SW 1271 (cell line): ENCODE measurements at regions not wholly inside any gene's neighbourhood (a gene's known extent, or its start where the extent isn't known, plus 50 kb on each side); places are given as distances from the start of the nearest gene placed in this dataset.
"Not testable (repeated sequence)": the region's sequence is repeated elsewhere in the genome, so short reads cannot be mapped to it uniquely, and the experiment has no call there.

Experiments
- DNase-seq, 2 experiments: peaks; one replicate each; lab custom pipeline; 2025; lab: John Stamatoyannopoulos, UW

- DNase-seq = no peak
Observed at GRCh38 chr4:79743014-79743413, 330.0 kb downstream of the ANTXR2 start.

- DNase-seq = no peak
Observed at GRCh38 chr4:79739912-79740311, 331.9 kb upstream of the GK2 start.

GRCh38 chr4:79723507-79723906 is 315.5 kb upstream of the GK2 start:
- DNase-seq = no peak

GRCh38 chr4:79700356-79700755 is 292.3 kb upstream of the GK2 start:
- DNase-seq = no peak

GRCh38 chr4:79697444-79697843 is 289.4 kb upstream of the GK2 start:
- DNase-seq = no peak

GRCh38 chr4:79696534-79696933 is 288.5 kb upstream of the GK2 start:
- not testable (repeated sequence) for DNase-seq

- DNase-seq = no peak
Observed at GRCh38 chr4:79695848-79696247, 287.8 kb upstream of the GK2 start.

GRCh38 chr4:79689740-79690139 is 281.7 kb upstream of the GK2 start:
- DNase-seq = no peak

GRCh38 chr4:79688691-79689090 is 280.7 kb upstream of the GK2 start:
- DNase-seq = no peak

- no peak for DNase-seq
Observed at GRCh38 chr4:79687006-79687405, 279.0 kb upstream of the GK2 start.

GRCh38 chr4:79685542-79685941 is 277.5 kb upstream of the GK2 start:
- no peak for DNase-seq

- DNase-seq = no peak
Observed at GRCh38 chr4:79684516-79684915, 276.5 kb upstream of the GK2 start.

GRCh38 chr4:79682801-79683530 is 274.9 kb upstream of the GK2 start:
- no peak for DNase-seq

- no peak for DNase-seq
Observed at GRCh38 chr4:79682161-79682560, 274.1 kb upstream of the GK2 start.

- no peak for DNase-seq
Observed at GRCh38 chr4:79679859-79680258, 271.8 kb upstream of the GK2 start.

GRCh38 chr4:79678472-79679202 is 270.6 kb upstream of the GK2 start:
- DNase-seq = no peak

- no peak for DNase-seq
Observed at GRCh38 chr4:79676705-79677104, 268.7 kb upstream of the GK2 start.

- not testable (repeated sequence) for DNase-seq
Observed at GRCh38 chr4:79674906-79675305, 266.9 kb upstream of the GK2 start.

- DNase-seq = no peak
Observed at GRCh38 chr4:79673898-79674297, 265.9 kb upstream of the GK2 start.

- no peak for DNase-seq
Observed at GRCh38 chr4:79673377-79673776, 265.3 kb upstream of the GK2 start.

- DNase-seq = no peak
Observed at GRCh38 chr4:79666875-79667274, 258.8 kb upstream of the GK2 start.

GRCh38 chr4:79666112-79666511 is 258.1 kb upstream of the GK2 start:
- no peak for DNase-seq

GRCh38 chr4:79663865-79664264 is 255.8 kb upstream of the GK2 start:
- no peak for DNase-seq

GRCh38 chr4:79663141-79663540 is 255.1 kb upstream of the GK2 start:
- DNase-seq = no peak
